ENCODE measurements at regions not wholly inside any gene's neighbourhood (a gene's known extent, or its start where the extent isn't known, plus 50 kb on each side); places are given as distances from the start of the nearest gene placed in this dataset.

GRCh38 chr11:80320765-80321164 is 879.9 kb upstream of the TENM4 start:
- no peak for TF ChIP-seq DPF2 (IDR thresholded peaks at IDR 0.05)
- no peak for TF ChIP-seq ELK1 (IDR thresholded peaks at IDR 0.05; ENCODE audit: low read depth, low read length)
